Fibroblast of skin of right biceps (primary cell): ENCODE measurements at regions not wholly inside any gene's neighbourhood (a gene's known extent, or its start where the extent isn't known, plus 50 kb on each side); places are given as distances from the start of the nearest gene placed in this dataset.
"Not testable (repeated sequence)": the region's sequence is repeated elsewhere in the genome, so short reads cannot be mapped to it uniquely, and the experiment has no call there.

Experiments used
- DNase-seq: peaks from one replicate; pipeline ENCODE4 v3.0.0-alpha.2; 2013

DNA sequence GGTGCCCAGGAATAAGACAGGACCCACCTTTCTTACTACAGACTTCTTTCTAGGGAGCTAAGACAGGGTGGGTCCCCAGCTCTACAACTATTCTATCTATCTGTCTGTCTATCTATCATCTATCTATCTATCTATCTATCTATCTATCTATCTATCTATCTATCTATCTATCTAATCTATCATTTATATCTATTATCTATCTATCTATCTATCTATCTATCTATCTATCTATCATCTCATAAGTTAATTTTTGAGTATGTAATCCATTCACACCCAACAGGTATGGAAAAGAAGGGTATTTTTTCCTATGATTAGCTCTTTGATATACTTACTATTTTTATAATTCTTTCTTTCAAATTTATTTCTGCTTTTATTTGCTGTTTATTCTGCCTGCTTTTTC, 55.9 kb downstream of the BAMBI start:
- no peak for DNase-seq

DNA sequence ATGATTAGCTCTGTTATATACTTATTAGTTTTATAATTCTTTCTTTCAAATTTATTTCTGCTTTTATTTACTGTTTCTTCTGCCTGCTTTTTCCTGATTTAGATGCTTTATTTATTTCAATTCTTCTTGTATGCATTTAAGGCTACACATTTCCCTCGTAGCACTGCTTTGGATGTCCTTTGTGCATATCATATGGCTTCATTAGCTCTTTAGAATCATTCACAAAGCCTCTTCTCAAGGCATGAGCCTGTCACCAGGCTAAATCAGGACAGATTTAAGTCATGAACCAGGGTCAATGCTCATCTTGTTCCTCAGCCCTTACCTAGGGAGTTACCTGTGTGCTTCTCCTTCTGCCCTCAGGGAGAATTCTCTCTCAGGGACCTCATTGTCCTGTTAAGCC, 56.3 kb downstream of the BAMBI start:
- no peak for DNase-seq

DNA sequence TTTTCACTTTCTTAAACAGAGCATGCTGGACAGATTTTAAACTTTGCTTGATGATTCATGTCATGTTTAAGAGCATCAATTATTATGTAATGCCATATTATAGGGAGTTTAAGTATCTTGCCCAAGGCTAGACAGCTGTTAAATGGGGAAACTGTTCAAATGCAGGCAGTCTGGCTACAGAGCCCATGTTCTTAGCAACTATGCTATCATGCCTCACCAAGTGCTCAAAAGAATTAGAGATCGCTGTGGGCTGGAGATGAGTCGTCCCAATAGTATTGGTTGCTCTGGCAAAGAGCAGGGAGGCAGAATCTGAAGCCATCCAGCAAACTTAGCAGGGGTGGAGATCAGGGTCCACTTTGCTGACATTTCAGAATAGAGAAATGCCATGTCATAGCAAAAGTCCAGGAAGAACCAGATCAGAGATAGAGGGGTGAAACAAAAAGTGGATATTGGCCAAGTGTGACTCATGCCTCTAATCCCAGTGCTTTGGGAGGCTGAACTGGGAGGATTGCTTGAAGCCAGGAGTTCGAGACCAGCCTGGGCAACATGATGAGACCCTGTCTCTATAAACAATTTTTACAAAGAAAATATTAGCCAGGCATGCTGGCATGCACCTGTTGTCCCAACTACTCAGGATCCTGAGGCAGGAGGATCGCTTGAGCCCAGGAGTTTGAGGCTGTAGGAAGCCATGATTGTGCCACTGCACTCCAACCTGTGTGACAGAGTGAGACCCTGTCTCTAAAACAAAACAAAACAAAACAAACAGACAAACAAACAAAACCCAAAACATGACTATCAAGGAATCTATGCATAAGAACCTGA, 57.8 kb downstream of the BAMBI start:
- DNase-seq, result peak; percentile 94

DNA sequence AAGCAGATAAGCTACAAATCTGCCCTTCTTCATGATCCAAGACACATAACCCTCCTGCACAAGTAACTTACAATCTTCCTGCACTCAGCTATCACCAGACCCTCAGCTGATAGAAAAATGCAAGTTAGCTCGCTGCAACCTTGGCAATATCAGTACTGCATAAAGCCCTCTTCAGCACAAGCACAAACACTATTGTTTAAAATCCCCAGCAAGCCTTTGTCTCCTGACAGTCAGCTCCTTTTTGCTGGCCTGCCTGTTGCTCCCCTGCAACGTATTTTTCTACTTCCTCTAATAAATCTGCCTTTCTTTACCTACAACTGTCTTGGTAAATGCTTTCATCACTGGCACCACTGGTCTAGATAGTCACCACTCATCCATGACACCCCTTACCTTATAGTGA, 59.8 kb downstream of the BAMBI start:
- no peak for DNase-seq

DNA sequence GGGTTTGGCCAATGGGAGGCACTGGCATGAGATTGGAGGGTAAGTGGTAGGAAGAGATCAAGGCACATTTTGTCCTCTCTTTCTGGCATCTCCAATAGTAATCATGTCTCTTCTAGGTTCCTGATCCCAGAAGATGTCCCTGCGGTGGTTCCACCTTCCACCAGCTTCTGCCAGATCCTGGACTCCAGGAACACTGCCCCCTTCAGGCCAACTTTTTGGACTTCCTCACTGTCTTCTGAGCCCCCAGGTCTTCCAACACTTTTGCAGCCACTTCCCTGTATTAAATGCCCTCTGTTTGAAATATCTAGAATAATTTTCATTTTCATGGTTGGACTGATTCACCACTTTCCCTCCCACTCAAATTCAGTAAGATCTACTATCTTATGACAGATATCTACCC, 60.9 kb downstream of the BAMBI start:
- no peak for DNase-seq

DNA sequence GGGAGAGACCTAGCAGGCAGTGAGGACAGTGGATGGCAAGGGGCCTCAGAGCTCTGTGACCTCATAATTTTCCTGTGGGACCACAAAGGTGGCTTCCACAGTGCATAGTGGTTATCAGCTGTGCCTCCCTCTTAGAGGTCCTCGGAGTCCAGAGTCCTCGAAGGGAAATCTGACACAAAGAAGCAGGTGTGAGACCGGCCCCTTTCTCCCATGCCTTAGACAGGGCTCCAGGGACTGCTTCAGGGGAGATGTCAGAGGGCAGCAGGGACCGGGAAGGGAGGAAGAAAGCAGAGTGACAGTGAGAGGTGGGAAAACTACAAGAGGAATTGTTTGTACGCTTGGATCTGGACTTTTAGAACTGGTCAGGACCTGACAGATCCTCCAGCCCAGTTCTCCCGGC, 66.3 kb downstream of the BAMBI start:
- no peak for DNase-seq

DNA sequence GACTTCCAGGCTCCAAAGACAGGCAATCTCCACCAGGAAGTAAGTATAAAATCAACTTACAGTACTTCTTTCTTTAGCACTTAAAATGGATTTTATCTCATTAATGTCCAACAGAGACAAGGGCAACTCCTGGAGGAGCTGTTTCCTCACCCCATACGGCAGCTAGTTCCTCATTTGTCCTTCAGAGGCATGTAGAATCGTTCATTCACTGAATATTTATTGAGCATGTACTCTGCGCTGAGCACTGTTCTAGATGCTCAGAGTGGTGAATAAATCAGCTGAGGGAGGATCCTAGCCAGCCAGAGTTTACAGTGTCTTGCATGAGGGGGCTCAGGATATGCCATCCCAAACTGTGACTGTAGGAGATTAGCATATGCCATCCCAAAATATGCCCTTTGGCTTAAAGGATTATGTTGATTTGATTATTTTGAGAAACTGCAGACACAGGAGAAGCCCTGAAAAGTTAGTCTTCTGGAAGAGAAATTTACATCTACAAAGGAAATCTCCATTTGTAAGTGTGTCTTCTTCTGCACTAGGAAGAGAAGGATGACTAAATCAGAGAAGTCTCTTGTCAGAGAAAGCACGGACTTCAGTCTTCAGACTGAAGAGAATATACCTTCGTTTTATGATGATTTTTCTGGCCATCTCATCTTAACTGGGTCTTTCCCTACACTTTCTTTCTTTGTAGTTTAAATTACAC, 66.9 kb downstream of the BAMBI start:
- no peak for DNase-seq

DNA sequence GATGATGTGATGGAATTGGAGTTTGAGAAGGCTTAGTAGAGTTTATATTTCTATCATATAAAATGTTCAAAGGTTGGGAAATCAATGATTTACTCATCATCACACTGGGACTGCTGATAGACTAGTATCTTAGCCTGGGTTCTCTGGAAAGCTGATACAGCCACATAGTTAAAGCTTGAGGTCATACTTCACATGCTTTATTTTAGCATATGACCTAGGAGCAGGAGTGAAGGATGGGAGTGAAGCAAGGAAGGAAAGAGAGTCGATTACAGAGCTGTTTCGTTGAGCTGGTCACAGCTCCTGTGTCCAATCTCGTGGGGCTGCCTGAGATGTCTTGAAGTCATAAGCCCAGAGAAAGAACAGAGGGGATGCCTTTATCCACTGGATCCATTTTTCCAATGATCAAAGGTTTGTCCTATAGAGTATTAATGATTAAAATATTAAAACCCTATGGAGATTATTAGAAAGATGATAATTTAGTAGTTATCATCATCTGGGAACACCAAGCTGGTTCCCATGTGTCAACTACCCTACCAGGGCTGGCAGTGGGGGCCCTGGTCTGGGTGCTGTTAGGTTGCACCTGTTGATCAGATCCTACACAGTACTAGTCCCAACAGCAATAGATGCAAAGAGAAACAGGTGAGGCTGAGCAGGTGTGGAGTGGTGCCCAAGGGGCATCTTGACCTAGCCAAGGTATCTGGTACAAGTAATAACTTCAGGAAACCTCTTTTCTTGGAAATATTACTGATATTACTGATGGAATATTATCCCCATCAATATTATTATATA, 77.8 kb downstream of the BAMBI start:
- peak; percentile 9 for DNase-seq

DNA sequence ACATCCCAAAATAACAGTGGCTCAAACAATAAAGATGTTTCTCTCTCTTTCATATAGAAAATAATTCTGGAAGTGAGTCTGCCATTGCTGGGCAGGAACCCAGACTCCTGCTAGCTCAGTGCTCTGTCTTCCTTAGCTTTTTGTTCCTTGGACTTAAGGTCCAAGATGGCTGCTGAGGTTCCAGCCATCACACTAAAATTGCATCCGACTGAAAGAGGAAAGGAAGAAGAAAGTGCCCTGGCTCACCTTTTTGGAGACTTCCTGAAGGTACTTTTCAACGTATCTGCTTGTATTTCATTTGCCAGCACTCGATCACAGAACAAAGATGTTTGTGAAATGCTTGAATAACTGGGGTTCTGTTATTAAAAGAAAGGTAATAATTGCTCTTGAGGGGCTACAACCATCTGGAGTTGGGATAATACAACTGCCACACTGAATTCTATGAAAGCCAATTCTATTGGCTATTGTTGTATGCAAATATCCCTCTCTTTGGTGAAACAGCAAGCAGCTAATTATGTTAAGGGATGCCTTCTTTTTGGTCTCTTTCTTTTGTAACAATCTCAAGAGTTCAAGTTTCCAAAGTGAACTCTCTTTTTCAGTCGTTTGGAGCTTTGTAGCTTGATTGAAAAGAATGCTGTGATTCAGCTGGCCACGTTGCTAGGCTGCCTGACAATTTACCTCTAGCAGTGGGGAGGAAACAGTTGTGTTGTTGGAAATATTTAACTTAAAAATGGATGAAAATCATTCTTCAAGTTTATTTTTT, 83.9 kb downstream of the BAMBI start:
- DNase-seq, result no peak

DNA sequence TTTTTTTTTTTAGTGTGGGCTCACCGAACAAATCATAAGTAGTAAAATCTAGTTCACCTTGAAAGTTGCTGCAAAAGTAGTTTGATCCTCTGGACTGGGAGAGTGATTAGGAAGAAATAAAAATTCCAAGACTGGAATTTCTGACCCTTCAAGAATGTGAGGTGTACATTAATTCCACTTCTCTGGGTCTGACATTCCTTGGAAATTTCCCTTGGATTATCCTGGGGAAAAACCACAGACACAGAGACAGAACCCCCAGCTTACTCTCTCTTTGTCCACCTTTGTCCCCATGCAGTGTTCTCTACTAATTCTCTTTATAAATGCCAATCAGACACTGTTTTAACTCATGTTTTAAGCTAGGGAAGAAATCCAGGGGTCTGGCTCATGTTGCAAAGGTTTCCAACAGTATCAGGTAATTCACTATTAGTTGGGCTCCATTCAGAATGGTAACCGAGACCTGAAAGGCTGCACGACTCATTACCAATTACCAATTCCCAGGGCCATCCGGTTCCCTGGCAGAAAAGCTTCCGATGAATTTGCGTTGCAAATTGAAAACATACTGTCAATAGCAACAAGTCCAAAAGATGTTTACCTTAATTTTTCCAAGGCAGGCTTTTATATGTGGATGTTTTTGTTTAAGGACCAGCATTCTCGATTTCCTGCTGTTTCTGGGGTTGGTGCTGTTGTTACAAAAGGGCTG, 86.3 kb downstream of the BAMBI start:
- no peak for DNase-seq

DNA sequence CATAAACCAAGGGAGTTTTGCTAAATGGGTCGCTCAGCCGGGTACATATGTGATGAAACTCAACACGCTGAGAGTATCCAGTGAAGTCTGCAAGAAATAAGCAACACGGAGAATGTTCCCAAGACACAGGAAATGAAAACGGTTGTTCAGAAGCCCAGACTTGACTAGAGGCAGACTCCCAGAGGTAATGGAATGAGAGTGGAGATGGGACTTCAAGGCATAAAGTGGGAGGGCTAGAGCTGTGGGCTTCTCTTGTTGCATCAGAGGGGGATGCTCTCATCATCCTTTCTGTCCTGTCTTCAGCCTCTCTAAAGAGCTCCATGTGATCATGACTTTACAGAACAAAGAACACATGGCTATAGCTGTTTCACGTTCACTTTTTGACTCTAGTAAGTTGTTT, 88.3 kb downstream of the BAMBI start:
- no peak for DNase-seq

DNA sequence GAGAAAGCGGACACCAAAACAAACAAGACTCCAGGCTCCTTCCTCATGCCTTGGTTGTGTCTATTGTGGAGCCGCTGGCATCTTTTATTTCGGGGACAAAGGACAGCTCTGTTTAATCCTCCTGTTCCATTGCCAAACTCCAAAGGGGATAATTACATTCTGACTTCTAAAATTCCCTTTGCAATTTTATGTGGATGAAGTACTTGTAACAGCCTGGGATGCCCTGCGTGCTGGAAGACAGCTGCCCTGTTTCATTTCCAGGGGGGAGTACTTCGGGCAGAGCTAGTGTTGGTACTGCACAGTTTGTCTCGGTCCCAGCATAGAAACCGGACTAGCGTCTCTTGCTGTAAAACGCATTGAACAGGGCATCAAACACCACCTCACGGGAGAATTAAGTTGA, 90.9 kb downstream of the BAMBI start:
- DNase-seq, result no peak

DNA sequence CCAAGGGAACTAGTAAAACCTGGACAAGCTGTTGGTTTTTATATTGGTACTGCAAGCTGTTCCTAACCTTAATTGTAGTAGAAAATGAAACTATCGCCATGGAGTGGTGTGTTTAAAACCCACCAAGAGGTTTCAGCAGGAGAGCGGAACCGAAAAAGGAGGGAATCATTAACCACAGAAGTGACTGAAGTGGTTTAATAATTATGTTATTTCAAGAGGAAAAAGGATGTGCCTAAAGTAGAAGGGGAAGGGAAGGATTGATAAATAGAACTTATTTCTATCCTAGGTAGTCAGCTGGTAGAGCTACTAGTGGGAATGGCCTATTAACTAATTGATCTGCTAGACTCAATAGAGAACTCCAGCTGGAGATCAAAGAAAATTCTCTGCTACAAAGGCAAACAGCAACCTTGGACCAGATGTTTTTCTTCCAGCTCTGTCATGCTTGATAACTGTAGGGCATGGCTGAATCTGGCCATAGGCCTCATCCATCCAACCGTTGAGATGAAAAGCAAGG, 91.8 kb downstream of the BAMBI start:
- DNase-seq, result no peak

DNA sequence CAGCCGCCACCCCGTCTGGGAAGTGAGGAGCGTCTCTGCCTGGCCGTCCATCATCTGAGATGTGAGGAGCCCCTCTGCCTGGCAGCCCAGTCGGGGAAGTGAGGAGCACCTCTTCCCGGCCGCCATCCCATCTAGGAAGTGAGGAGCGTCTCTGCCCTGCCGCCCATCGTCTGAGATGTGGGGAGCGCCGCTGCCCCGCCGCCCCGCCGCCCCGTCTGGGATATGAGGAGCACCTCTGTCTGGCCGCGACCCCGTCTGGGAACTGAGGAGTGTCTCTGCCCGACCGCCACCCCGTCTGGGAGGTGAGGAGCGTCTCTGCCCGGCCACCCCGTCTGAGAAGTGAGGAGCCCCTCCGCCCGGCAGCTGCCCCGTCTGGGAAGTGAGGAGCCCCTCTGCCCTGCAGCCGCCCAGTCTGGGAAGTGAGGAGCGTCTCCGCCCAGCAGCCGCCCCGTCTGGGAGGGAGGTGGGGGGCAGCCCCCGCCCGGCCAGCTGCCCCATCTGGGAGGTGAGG, 94.3 kb downstream of the BAMBI start:
- not testable (repeated sequence) for DNase-seq

DNA sequence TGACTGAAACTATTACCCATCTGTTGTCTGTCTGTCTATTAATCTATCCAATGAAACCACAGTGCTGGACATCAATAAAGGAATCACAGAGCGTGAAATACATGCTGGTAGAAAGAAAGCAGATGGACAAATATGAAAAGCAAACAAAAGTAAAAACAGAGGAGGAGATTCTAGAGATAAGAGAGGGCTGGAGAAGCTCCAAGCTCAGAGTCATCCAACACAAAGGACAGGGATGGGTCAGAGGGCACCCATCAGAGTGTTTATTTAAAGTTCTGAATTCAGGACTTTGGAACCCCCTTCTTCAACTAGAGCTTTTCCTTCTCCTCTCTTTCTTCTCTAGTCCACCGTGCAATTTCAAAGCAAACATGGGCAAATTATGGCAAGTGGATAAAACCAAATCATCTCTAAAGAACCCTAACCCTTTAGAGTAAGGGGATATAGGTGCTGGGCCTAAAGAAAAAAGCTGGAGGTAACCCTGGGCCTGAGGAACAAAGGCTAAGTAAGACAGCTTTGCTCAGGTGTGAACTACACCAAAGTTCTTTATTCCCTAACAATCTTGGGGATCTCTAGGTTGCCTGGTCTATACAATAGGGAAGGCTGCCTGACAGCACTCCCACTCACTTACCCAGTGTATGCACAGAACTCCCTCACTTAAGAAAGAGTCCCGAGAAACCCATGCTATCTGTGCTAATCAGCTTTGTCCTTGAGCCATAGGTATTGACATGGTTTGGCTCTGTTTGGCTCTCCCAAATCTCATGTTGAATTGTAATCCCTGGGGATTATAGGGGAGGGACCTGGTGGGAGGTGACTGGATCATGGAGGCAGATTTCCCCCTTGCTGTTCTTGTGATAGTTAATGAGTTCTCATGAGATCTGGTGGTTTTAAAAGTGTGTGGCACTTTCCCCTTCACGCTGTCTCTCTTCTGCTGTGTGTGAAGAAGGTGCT, 97.0 kb downstream of the BAMBI start:
- no peak for DNase-seq

DNA sequence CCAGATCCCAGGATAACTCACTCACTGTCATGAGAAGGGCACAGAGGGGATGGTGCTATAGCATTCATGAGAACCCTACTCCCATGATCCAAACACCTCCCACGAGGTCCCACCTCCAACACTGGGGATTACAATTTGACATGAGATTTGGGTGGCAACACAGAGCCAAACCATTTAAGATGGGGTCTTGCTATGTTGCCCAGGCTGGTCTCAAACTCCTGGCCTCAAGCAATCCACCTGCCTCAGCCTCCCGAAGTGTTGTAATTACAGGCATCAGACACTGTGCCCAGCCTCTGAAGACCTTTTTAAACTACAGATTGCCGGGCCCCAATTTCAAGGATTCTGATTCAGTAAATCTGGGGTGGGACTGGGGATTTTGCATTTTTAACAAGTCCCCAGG, 98.5 kb downstream of the BAMBI start:
- DNase-seq, result no peak

DNA sequence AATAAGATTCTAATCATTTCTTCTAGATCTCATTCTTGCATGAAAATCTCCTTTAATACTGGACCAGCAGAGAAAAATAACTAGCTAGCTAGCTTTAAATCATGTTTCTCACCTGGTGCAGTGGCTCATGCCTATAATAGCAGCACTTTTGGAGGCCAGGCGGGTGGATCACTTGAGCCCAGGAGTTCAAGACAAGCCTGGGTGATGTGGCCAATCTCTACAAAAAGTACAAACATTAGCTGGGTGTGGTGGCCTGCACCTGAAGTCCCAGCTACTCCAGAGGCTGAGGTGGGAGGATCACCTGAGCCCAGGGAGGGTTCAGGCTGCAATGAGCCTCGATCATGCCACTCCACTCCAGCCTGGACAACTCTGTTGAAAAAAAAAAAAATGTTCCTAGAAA, 99.2 kb downstream of the BAMBI start:
- DNase-seq, result no peak

DNA sequence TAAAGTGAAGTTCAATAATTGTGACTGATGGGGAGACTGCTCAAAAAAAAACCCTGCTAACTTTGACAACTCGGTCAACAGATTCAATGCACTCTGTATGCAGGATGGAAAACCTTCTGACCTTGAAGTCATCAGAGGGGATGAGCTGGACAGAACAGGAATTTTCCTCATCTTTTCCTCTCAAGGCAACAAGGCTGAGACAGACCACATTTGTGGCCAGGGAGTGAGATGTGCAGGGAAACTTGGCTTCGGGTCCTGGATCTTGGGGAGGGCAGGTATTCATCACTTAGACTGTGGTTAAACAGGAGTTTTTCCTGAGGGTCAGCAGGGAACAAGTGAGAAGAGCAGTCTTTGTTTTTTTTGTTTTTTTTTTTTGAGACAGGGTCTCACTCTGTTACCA, 100.6 kb downstream of the BAMBI start:
- DNase-seq, result no peak

DNA sequence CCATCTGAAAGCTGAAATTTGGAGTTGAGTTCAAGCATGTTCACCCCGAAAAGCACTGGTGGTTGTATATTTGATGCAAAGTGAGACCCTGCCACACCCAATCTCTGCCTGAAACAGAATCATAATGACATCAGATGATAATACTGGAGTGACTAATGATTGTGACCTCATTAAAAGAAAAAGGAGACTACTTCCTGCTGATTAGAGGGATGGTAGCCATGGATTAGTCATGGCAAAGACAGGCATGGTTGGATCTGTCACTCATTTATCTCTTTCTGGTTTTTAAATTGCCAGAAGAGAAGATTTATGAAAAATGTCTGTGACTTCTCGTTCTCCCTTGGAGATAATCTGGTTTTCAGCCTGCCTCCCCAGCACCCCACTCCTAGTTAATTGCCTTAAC, 101.2 kb downstream of the BAMBI start:
- DNase-seq, result no peak

DNA sequence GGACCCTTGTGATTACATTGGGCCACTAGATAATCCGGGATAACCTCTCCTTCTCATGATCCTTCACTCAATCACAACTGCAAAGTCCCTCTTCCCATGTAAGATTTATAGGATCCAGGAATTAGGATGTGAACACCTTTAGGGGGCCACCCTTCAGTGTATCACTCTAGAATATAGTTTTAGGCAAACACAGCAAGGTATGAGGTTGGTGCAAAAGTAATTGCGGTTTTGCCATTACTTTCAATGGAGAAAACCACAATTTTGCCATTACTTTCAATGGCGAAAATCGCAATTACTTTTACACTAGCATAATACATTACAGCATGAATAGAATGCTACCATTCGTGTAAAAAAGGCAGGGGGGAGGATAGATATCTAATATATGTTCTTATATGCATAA, 104.0 kb downstream of the BAMBI start:
- no peak for DNase-seq

DNA sequence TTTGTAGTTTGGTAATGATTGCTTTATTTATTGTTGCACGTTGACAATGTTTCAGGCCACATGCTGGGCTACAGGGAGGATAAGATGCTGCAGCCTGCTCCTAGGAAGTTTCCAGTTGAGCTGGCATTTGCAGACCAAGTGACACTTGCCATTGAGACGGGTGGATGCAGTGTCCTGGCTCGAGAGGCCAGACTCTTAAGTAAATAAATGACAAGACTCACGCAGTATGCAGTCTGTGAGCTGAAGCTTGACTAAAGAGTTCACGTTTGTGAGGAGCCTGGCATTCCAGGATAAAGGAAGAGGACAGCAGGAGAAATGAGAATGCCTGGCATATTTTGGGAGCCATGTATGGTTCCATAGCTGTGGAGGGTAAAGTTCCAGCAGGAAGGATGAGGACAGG, 105.8 kb downstream of the BAMBI start:
- no peak for DNase-seq
